DND-41 (cell line): ENCODE measurements at regions not wholly inside any gene's neighbourhood (a gene's known extent, or its start where the extent isn't known, plus 50 kb on each side); places are given as distances from the start of the nearest gene placed in this dataset.

ENCODE experiments used
- ATAC-seq: fragments of 200-7000 bp; cut with Tn5 transposase; 3 replicates; pipeline ENCODE4 v1.9.1; 2021; ENCODE audit warnings: low read depth; ENCODE audit not compliant: insufficient read depth
- DNase-seq: peaks from one replicate; pipeline ENCODE4 v3.0.0-alpha.2; 2020
- H2AFZ ChIP-seq: 2 replicates; pipeline ENCODE4 v1.6.0; 2012; ENCODE audit warnings: low read depth, low read length
- H3K27ac ChIP-seq: 2 replicates; pipeline ENCODE4 v1.5.1; 2012; ENCODE audit warnings: low read length, inconsistent platforms
- H3K27me3 ChIP-seq: fragments of 200-600 bp; sonication (generic); 2 replicates; pipeline ENCODE4 v1.6.0; 2012; ENCODE audit warnings: low read length, mild to moderate bottlenecking, inconsistent platforms; ENCODE audit not compliant: insufficient read depth, poor library complexity
- H3K36me3 ChIP-seq: 2 replicates; pipeline ENCODE4 v1.5.1; 2012; ENCODE audit warnings: low read length, inconsistent platforms; ENCODE audit not compliant: insufficient read depth
- H3K4me1 ChIP-seq: 2 replicates; pipeline ENCODE4 v1.5.1; 2012; ENCODE audit warnings: mild to moderate bottlenecking, low read length; ENCODE audit not compliant: insufficient read depth
- H3K4me2 ChIP-seq: 2 replicates; pipeline ENCODE4 v1.6.0; 2012; ENCODE audit warnings: mild to moderate bottlenecking, moderate library complexity, low read length, inconsistent platforms; ENCODE audit not compliant: insufficient read depth
- H3K4me3 ChIP-seq, 2 experiments: fragments of 200-600 bp in 1 of 2; shearing (Covaris generic) in 1 of 2; 2 replicates each; pipeline ENCODE4 v1.5.1; 2012 to 2016; ENCODE audit warnings: inconsistent platforms in 2 of 2, low read length in 2 of 2, mild to moderate bottlenecking in 2 of 2, low read depth in 1 of 2, moderate library complexity in 1 of 2
- H3K79me2 ChIP-seq: 2 replicates; pipeline ENCODE4 v1.6.0; 2012; ENCODE audit warnings: low read length, inconsistent platforms; ENCODE audit not compliant: insufficient read depth
- H3K9ac ChIP-seq: 2 replicates; pipeline ENCODE4 v1.6.0; 2012; ENCODE audit warnings: low read depth, mild to moderate bottlenecking, inconsistent platforms, low read length, moderate library complexity
- H3K9me3 ChIP-seq: 2 replicates; pipeline ENCODE4 v1.5.1; 2012; ENCODE audit warnings: low read length, moderate library complexity, mild to moderate bottlenecking, inconsistent platforms; ENCODE audit not compliant: insufficient read depth, severe bottlenecking
- H4K20me1 ChIP-seq: 2 replicates; pipeline ENCODE4 v1.6.0; 2012; ENCODE audit warnings: low read length; ENCODE audit not compliant: insufficient read depth
- EZH2 ChIP-seq: IDR thresholded peaks from 3 replicates; pipeline ENCODE4 v1.6.1; 2012; ENCODE audit warnings: borderline replicate concordance, low read depth, mild to moderate bottlenecking, moderate library complexity, low read length, inconsistent platforms; ENCODE audit not compliant: severe bottlenecking
- TF ChIP-seq, protein P1 (sequence below): IDR thresholded peaks from 2 replicates; pipeline ENCODE4 v1.5.1; 2012; ENCODE audit warnings: borderline replicate concordance, low read length, moderate library complexity, mild to moderate bottlenecking; ENCODE audit not compliant: poor library complexity, severe bottlenecking; ENCODE audit errors: extremely low read depth

DNA sequence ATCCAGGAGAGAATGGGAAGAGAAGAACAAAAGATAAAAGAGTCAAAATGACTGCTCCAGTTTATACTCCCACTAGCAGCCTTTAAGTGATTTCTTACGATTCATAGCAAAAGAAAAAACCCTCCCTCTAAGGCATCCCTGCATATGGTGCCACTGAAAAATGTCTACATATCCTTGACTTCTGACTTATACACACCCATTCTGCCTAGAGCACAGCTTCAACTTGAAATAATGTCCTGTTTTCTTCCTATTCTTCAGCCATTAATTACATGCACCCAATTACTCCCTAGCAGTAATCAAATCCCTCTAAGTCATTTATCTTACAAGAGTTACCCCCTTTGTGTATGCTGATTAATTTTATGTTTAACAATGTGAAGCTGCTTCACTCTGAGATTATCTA lies 393.5 kb downstream of the HTR7 start:
- TF ChIP-seq, protein P1, sequence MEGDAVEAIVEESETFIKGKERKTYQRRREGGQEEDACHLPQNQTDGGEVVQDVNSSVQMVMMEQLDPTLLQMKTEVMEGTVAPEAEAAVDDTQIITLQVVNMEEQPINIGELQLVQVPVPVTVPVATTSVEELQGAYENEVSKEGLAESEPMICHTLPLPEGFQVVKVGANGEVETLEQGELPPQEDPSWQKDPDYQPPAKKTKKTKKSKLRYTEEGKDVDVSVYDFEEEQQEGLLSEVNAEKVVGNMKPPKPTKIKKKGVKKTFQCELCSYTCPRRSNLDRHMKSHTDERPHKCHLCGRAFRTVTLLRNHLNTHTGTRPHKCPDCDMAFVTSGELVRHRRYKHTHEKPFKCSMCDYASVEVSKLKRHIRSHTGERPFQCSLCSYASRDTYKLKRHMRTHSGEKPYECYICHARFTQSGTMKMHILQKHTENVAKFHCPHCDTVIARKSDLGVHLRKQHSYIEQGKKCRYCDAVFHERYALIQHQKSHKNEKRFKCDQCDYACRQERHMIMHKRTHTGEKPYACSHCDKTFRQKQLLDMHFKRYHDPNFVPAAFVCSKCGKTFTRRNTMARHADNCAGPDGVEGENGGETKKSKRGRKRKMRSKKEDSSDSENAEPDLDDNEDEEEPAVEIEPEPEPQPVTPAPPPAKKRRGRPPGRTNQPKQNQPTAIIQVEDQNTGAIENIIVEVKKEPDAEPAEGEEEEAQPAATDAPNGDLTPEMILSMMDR: no peak
- TF ChIP-seq EZH2: no peak
- H3K27me3 ChIP-seq: peaks cover 4% of the 10 kb centered on the region
- H3K9me3 ChIP-seq: no peaks in the 10 kb centered on the region
- H3K27ac ChIP-seq: no peak overlapping the region
- no peak overlapping the region for H3K9ac ChIP-seq
- no peaks in the 10 kb centered on the region for H3K4me1 ChIP-seq
- DNase-seq (no peak), ATAC-seq (no peak)
- H3K79me2 ChIP-seq: no peaks in the 10 kb centered on the region
- no peak overlapping the region for H3K4me3 ChIP-seq
- H3K36me3 ChIP-seq: no peaks in the 10 kb centered on the region
- no peak overlapping the region for H2AFZ ChIP-seq
- no peak overlapping the region for H3K4me2 ChIP-seq
- no peaks in the 10 kb centered on the region for H4K20me1 ChIP-seq

DNA sequence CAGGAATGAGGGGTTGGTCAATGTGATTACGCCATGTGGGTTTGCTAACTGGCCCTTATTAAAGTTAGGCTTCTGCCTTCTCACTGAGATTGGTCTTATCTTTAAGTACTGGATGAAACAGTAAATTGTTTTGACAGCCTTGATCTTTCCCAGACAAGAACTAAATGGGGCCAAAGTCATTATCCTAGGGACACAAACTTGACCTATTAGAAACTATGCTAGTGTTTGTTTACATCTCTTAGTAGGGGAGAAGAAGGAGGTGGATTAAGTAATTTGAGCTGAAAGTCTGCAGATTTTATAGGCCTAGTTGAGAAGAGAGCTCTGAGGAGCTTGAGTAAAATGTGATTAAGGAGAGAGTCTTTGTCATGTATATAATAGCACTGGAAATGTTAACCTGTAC lies 386.9 kb downstream of the HTR7 start:
- Histone ChIP-seq H3K9ac (no peak overlapping the region), H3K79me2 (no peaks in the 10 kb centered on the region), H3K4me3 (no peak overlapping the region), H3K4me1 (no peaks in the 10 kb centered on the region), H3K4me2 (no peak overlapping the region), H3K9me3 (no peaks in the 10 kb centered on the region), H3K27ac (no peak overlapping the region), H3K36me3 (no peaks in the 10 kb centered on the region), H4K20me1 (no peaks in the 10 kb centered on the region), H3K27me3 (no peaks in the 10 kb centered on the region), H2AFZ (no peak overlapping the region)
- ATAC-seq: no peak
- no peak for DNase-seq
- TF ChIP-seq, protein P1: no peak
- no peak for TF ChIP-seq EZH2

DNA sequence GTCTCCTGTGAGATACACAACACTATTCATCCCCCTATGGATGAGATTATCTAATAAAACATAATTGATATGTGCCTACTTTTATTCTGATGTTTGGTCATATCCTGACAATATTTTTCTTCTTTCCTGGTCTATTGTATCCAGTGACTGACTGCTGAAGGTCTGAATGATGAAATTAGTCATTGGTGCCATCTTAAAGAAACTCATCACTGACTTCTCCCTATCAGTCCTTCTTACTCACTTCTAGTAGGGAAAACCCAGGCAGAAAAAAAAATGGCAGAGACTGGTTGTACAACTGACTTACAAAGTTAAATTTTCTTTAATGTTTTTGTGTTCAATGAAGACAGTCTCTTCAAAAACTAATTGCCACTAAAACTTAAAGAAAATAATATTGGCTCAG lies 377.4 kb downstream of the HTR7 start:
- H4K20me1 ChIP-seq: no peaks in the 10 kb centered on the region
- H3K4me3 ChIP-seq: no peak overlapping the region
- H2AFZ ChIP-seq: no peak overlapping the region
- no peak overlapping the region for H3K4me2 ChIP-seq
- TF ChIP-seq, protein P1: no peak
- TF ChIP-seq EZH2: no peak
- no peak for ATAC-seq
- no peaks in the 10 kb centered on the region for H3K79me2 ChIP-seq
- no peaks in the 10 kb centered on the region for H3K9me3 ChIP-seq
- no peak overlapping the region for H3K9ac ChIP-seq
- DNase-seq: no peak
- no peaks in the 10 kb centered on the region for H3K4me1 ChIP-seq
- peaks cover 11% of the 10 kb centered on the region for H3K27me3 ChIP-seq
- no peaks in the 10 kb centered on the region for H3K36me3 ChIP-seq
- no peak overlapping the region for H3K27ac ChIP-seq

DNA sequence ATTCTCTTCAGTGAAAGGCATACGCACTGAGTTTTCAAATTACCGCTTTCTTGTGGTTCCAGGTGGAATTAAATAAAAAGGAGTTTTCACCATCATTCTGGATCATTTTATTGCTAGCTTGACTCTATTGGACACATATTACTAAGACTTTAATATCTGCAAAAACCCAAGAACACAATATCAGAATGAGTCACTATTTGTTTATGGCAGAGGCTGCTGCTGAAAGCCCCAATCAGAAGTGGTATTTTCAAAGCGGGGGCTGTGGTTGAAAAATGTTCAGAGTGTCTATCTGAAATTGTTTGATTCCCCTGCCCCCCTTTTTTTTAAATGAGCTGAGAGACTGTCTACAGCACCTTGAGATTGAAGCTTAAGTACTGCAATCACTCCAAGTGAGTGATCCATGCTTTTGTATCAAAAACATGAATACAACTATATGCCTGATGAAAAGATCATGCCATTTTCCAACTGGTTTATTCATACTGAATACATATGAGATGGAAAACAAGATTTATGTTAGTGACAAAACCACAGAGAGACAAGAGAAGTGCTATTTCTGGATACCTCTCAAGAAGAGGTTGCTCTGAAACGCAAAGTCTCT lies 376.4 kb downstream of the HTR7 start:
- no peak overlapping the region for H3K4me3 ChIP-seq
- no peak overlapping the region for H3K27ac ChIP-seq
- no peaks in the 10 kb centered on the region for H3K79me2 ChIP-seq
- H3K4me2 ChIP-seq: no peak overlapping the region
- no peak for TF ChIP-seq EZH2
- TF ChIP-seq, protein P1: no peak
- no peak overlapping the region for H3K9ac ChIP-seq
- H3K36me3 ChIP-seq: no peaks in the 10 kb centered on the region
- peaks cover 11% of the 10 kb centered on the region for H3K27me3 ChIP-seq
- ATAC-seq: no peak
- DNase-seq: no peak
- H3K4me1 ChIP-seq: no peaks in the 10 kb centered on the region
- H4K20me1 ChIP-seq: no peaks in the 10 kb centered on the region
- H3K9me3 ChIP-seq: no peaks in the 10 kb centered on the region
- H2AFZ ChIP-seq: no peak overlapping the region
